Keratinocyte (primary cell): ENCODE measurements at regions not wholly inside any gene's neighbourhood (a gene's known extent, or its start where the extent isn't known, plus 50 kb on each side); places are given as distances from the start of the nearest gene placed in this dataset.

Experiments used
- DNase-seq: peaks from one replicate; pipeline ENCODE4 v3.0.0-alpha.2; 2011; ENCODE audit warnings: low read depth, missing footprints, low spot score
- FAIRE-seq: peaks from 2 replicates; lab custom pipeline; 2011; peaks lifted over from hg19 to GRCh38; lab: Jason Lieb, UNC
- H2AFZ ChIP-seq: 2 replicates; pipeline ENCODE4 v1.6.0; 2012; ENCODE audit warnings: low read length, control low read depth, inconsistent platforms; ENCODE audit not compliant: control insufficient read depth
- H3K27ac ChIP-seq: 2 replicates; pipeline ENCODE4 v1.5.1; 2011; ENCODE audit warnings: low read length; ENCODE audit not compliant: control insufficient read depth, insufficient read depth
- H3K27me3 ChIP-seq: 3 replicates; pipeline ENCODE4 v1.6.0; 2011; ENCODE audit warnings: low read length; ENCODE audit not compliant: control insufficient read depth, insufficient read depth; ENCODE audit errors: extremely low read depth
- H3K36me3 ChIP-seq, 2 experiments: 2 replicates in 1 of 2; 3 replicates in 1 of 2; pipeline ENCODE4 v1.5.1; 2011; ENCODE audit warnings: low read length in 2 of 2, mild to moderate bottlenecking in 1 of 2; ENCODE audit not compliant: control insufficient read depth in 2 of 2, insufficient read depth in 2 of 2; ENCODE audit errors: extremely low read depth in 1 of 2
- H3K4me1 ChIP-seq: 3 replicates; pipeline ENCODE4 v1.5.1; 2011; ENCODE audit warnings: low read length; ENCODE audit not compliant: control insufficient read depth, insufficient read depth; ENCODE audit errors: extremely low read depth
- H3K4me2 ChIP-seq: 3 replicates; pipeline ENCODE4 v1.6.0; 2011; ENCODE audit warnings: low read depth, low read length; ENCODE audit not compliant: control insufficient read depth, insufficient read depth; ENCODE audit errors: extremely low read depth
- H3K4me3 ChIP-seq, 3 experiments: fragments of 200-600 bp in 1 of 3; sonication (generic) in 1 of 3; 2 replicates in 2 of 3; 3 replicates in 1 of 3; pipeline ENCODE4 v1.5.1; 2011 to 2016; ENCODE audit warnings: low read length in 3 of 3, mild to moderate bottlenecking in 3 of 3, control low read depth in 2 of 3, inconsistent platforms in 1 of 3, low read depth in 1 of 3, mixed read lengths in 1 of 3, mixed run types in 1 of 3, moderate library complexity in 1 of 3; ENCODE audit not compliant: control insufficient read depth in 2 of 3, insufficient read depth in 2 of 3; ENCODE audit errors: extremely low read depth in 1 of 3
- H3K79me2 ChIP-seq: 2 replicates; pipeline ENCODE4 v1.6.0; 2012; ENCODE audit warnings: low read length; ENCODE audit not compliant: control insufficient read depth, insufficient read depth
- H3K9ac ChIP-seq: 3 replicates; pipeline ENCODE4 v1.6.0; 2011; ENCODE audit warnings: low read length; ENCODE audit not compliant: control insufficient read depth, insufficient read depth; ENCODE audit errors: extremely low read depth
- H3K9me1 ChIP-seq: 3 replicates; pipeline ENCODE4 v1.6.0; 2011; ENCODE audit warnings: low read length; ENCODE audit not compliant: control insufficient read depth, insufficient read depth; ENCODE audit errors: extremely low read depth
- H3K9me3 ChIP-seq: 2 replicates; pipeline ENCODE4 v1.5.1; 2012; ENCODE audit warnings: low read depth, low read length; ENCODE audit not compliant: control insufficient read depth
- H4K20me1 ChIP-seq: 3 replicates; pipeline ENCODE4 v1.6.0; 2011; ENCODE audit warnings: low read length; ENCODE audit not compliant: control insufficient read depth, insufficient read depth; ENCODE audit errors: extremely low read depth
- EZH2 ChIP-seq: IDR thresholded peaks from one replicate; pipeline ENCODE4 v1.6.1; 2012; ENCODE audit warnings: inconsistent platforms, mild to moderate bottlenecking, low read length, moderate library complexity
- dilution Hi-C: fragments of 300-500 bp; cut with MboI; formaldehyde crosslinking; loops from one replicate; pipeline ENCODE4 v1.7.0; 2020; ENCODE audit warnings: low sequenced_read_pairs; ENCODE audit not compliant: extremely low pct_ligation_motif_present
- TF ChIP-seq, protein P1 (sequence below), 3 experiments: IDR thresholded peaks in 1 of 3; conservative IDR thresholded peaks in 1 of 3; optimal IDR thresholded peaks in 1 of 3; 2 replicates in 2 of 3; 3 replicates in 1 of 3; pipeline versions ENCODE3 to v1.5.1; 2011; ENCODE audit warnings: low read length in 3 of 3, mild to moderate bottlenecking in 3 of 3, moderate library complexity in 2 of 3, control low read depth in 1 of 3, inconsistent platforms in 1 of 3; ENCODE audit not compliant: insufficient read depth in 2 of 3; ENCODE audit errors: extremely low read depth in 1 of 3

DNA sequence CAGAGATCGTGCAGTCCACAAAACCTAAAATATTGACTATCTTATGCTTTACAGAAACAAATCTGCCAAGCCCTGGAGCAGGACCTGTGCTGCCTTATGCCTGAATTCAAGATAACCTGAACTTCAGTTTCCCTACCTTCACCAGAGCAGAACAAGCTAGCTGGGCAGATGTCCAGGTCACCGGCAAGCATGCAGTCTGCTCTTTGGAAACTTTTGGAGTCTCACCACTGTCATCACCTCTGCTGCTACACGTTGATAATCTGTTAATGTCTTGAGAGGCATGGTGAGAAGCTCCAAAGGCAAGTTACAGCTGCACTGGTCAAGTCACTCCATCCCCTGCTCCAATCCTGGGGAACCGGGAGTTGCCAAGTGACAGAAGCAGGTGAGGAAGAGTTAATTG lies 354.2 kb downstream of the RBM43 start:
- H3K4me1 ChIP-seq, result peaks cover 8% of the 10 kb centered on the region
- no peak for DNase-seq
- H3K9me3 ChIP-seq, result no peaks in the 10 kb centered on the region
- H3K4me3 ChIP-seq, result no peak overlapping the region
- H3K9me1 ChIP-seq, result no peaks in the 10 kb centered on the region
- H3K27me3 ChIP-seq, result no peaks in the 10 kb centered on the region
- dilution Hi-C loops, result no loop called here
- H4K20me1 ChIP-seq, result no peaks in the 10 kb centered on the region
- H3K36me3 ChIP-seq, result no peaks in the 10 kb centered on the region
- H3K79me2 ChIP-seq, result no peaks in the 10 kb centered on the region
- H3K9ac ChIP-seq, result no peak overlapping the region
- no peak overlapping the region for H2AFZ ChIP-seq
- H3K27ac ChIP-seq, result no peak overlapping the region
- TF ChIP-seq EZH2, result no peak
- TF ChIP-seq, protein P1, sequence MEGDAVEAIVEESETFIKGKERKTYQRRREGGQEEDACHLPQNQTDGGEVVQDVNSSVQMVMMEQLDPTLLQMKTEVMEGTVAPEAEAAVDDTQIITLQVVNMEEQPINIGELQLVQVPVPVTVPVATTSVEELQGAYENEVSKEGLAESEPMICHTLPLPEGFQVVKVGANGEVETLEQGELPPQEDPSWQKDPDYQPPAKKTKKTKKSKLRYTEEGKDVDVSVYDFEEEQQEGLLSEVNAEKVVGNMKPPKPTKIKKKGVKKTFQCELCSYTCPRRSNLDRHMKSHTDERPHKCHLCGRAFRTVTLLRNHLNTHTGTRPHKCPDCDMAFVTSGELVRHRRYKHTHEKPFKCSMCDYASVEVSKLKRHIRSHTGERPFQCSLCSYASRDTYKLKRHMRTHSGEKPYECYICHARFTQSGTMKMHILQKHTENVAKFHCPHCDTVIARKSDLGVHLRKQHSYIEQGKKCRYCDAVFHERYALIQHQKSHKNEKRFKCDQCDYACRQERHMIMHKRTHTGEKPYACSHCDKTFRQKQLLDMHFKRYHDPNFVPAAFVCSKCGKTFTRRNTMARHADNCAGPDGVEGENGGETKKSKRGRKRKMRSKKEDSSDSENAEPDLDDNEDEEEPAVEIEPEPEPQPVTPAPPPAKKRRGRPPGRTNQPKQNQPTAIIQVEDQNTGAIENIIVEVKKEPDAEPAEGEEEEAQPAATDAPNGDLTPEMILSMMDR (optimal IDR thresholded peaks at IDR 0.05 in 1 of 3, IDR thresholded peaks at IDR 0.05 in 1 of 3, conservative IDR thresholded peaks at IDR 0.05 in 1 of 3; ENCODE audit: extremely low read depth in 1 of 3, insufficient read depth in 2 of 3, low read length in 3 of 3), result no peak
- FAIRE-seq, result no peak
- H3K4me2 ChIP-seq, result no peak overlapping the region

DNA sequence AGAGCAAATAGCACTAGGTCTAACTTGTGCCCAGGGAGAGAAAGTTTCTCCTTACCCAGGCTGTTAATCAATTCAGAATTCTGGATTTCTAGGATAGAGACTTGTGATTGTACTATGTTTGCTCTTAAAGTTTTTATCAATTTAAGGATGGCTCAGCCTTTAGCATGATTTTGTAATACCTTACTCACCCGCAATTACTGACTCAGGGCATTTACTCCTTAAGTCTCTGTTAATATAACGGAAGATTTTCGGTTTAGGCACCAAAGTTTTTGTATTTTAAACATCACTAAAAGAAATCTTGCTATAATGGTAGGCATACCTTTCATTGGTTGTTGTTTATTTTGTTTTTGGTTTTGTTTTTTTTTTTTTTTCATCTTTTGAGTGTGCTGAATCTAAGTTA lies 358.2 kb downstream of the RBM43 start:
- dilution Hi-C loops, result no loop called here
- H3K4me1 ChIP-seq, result no peaks in the 10 kb centered on the region

More for the DNA sequence above, 358.2 kb downstream of the RBM43 start:
- no peak overlapping the region for H3K4me2 ChIP-seq
- H3K79me2 ChIP-seq, result no peaks in the 10 kb centered on the region
- DNase-seq (no peak), FAIRE-seq (no peak)
- no peaks in the 10 kb centered on the region for H3K9me1 ChIP-seq
- no peak for TF ChIP-seq EZH2
- TF ChIP-seq, protein P1 (optimal IDR thresholded peaks at IDR 0.05 in 1 of 3, IDR thresholded peaks at IDR 0.05 in 1 of 3, conservative IDR thresholded peaks at IDR 0.05 in 1 of 3; ENCODE audit: extremely low read depth in 1 of 3, insufficient read depth in 2 of 3, low read length in 3 of 3), result no peak
- H4K20me1 ChIP-seq, result no peaks in the 10 kb centered on the region
- H3K36me3 ChIP-seq, result no peaks in the 10 kb centered on the region
- H3K27me3 ChIP-seq, result no peaks in the 10 kb centered on the region
- H3K9ac ChIP-seq, result no peak overlapping the region
- peaks cover 10% of the 10 kb centered on the region for H3K9me3 ChIP-seq
- H3K4me3 ChIP-seq, result no peak overlapping the region
- H3K27ac ChIP-seq, result no peak overlapping the region
- no peak overlapping the region for H2AFZ ChIP-seq
